K562 (cell line): ENCODE measurements at regions not wholly inside any gene's neighbourhood (a gene's known extent, or its start where the extent isn't known, plus 50 kb on each side); places are given as distances from the start of the nearest gene placed in this dataset.

Experiments used
- MAFK ChIP-seq: IDR thresholded peaks from 2 replicates; pipeline ENCODE4 v1.6.1; 2011; ENCODE audit warnings: low read length, improper control_type of control experiment
- POLR2AphosphoS5 ChIP-seq: IDR thresholded peaks from 2 replicates; pipeline ENCODE4 v1.6.1; 2011; ENCODE audit warnings: mild to moderate bottlenecking, low read depth, low read length, moderate library complexity; ENCODE audit not compliant: control insufficient read depth, insufficient read depth
- PREB ChIP-seq: sonication (generic); formaldehyde crosslinking; IDR thresholded peaks from 2 replicates; pipeline ENCODE4 v1.8.1; 2023; ENCODE audit warnings: mild to moderate bottlenecking, missing genetic modification reagents
- ZKSCAN1 ChIP-seq: fragments of 150-350 bp; IDR thresholded peaks from 2 replicates; pipeline ENCODE4 v1.6.1; 2016; ENCODE audit warnings: low read depth, low read length
- ZNF639 ChIP-seq, 2 experiments: fragments of 200-800 bp in 1 of 2; sonication (Bioruptor generic) in 1 of 2; sonication (generic) in 1 of 2; formaldehyde crosslinking in 1 of 2; IDR thresholded peaks in 1 of 2; conservative IDR thresholded peaks in 1 of 2; 2 replicates each; pipeline versions ENCODE4 v1.5.0 to v1.6.1; 2016 to 2020; ENCODE audit warnings: missing compliant biosample characterization in 1 of 2, missing genetic modification characterization in 1 of 2, missing genetic modification reagents in 1 of 2

GRCh38 chr6:71603021-71603420, 283.3 kb upstream of the RIMS1 start:
- no peak for TF ChIP-seq MAFK
- TF ChIP-seq POLR2AphosphoS5, result no peak
- no peak for TF ChIP-seq PREB (CRISPR knock-in tag)
- no peak for TF ChIP-seq ZKSCAN1
- TF ChIP-seq ZNF639 (CRISPR knock-in tag; conservative IDR thresholded peaks at IDR 0.05 in 1 of 2, IDR thresholded peaks at IDR 0.05 in 1 of 2), result no peak
